PFSK-1 (cell line): ENCODE measurements at regions not wholly inside any gene's neighbourhood (a gene's known extent, or its start where the extent isn't known, plus 50 kb on each side); places are given as distances from the start of the nearest gene placed in this dataset.

Experiments used
- FOXP2 ChIP-seq: optimal IDR thresholded peaks from 2 replicates; pipeline ENCODE3; 2011; ENCODE audit warnings: borderline replicate concordance, control low read depth, inconsistent platforms; ENCODE audit not compliant: insufficient read depth; ENCODE audit errors: extremely low read length, extremely low read depth
- POLR2AphosphoS5 ChIP-seq: IDR thresholded peaks from 2 replicates; pipeline ENCODE4 v1.6.1; 2012; ENCODE audit warnings: low read depth, mild to moderate bottlenecking, control low read depth, low read length, moderate library complexity
- SIN3A ChIP-seq: IDR thresholded peaks from 2 replicates; pipeline ENCODE4 v1.6.1; 2012; ENCODE audit warnings: mild to moderate bottlenecking, low read length, moderate library complexity, borderline replicate concordance; ENCODE audit not compliant: insufficient read depth
- TAF1 ChIP-seq: IDR thresholded peaks from 2 replicates; pipeline ENCODE4 v1.6.1; 2012; ENCODE audit warnings: low read length, control low read depth, borderline replicate concordance; ENCODE audit not compliant: insufficient read depth
- TF ChIP-seq, protein P1 (sequence below), 2 experiments: IDR thresholded peaks; 2 replicates each; pipeline versions ENCODE4 v1.6.1 to v1.8.0; 2011 to 2012; ENCODE audit warnings: low read depth in 2 of 2, low read length in 2 of 2, control low read depth in 1 of 2, inconsistent platforms in 1 of 2, mild to moderate bottlenecking in 1 of 2, moderate library complexity in 1 of 2; ENCODE audit not compliant: insufficient read depth in 1 of 2

DNA sequence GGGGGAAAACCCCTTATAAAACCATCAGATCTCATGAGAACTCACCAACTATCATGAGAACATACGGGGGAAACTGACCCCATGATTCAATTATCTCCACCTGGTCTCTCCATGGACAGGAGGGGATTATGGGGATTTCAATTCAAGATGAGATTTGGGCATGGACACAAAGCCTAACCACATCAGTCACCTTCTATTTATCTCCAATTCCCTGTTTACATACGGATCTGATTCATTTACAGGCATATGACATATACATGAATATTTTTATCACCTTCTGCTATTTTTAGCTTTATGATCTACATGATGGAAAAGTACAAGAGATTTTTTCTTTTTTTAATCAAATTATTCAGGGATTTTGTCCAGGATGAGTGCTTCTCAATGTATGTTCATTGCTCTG lies 944.5 kb downstream of the REEP3 start:
- no peak for TF ChIP-seq FOXP2
- TF ChIP-seq, protein P1, sequence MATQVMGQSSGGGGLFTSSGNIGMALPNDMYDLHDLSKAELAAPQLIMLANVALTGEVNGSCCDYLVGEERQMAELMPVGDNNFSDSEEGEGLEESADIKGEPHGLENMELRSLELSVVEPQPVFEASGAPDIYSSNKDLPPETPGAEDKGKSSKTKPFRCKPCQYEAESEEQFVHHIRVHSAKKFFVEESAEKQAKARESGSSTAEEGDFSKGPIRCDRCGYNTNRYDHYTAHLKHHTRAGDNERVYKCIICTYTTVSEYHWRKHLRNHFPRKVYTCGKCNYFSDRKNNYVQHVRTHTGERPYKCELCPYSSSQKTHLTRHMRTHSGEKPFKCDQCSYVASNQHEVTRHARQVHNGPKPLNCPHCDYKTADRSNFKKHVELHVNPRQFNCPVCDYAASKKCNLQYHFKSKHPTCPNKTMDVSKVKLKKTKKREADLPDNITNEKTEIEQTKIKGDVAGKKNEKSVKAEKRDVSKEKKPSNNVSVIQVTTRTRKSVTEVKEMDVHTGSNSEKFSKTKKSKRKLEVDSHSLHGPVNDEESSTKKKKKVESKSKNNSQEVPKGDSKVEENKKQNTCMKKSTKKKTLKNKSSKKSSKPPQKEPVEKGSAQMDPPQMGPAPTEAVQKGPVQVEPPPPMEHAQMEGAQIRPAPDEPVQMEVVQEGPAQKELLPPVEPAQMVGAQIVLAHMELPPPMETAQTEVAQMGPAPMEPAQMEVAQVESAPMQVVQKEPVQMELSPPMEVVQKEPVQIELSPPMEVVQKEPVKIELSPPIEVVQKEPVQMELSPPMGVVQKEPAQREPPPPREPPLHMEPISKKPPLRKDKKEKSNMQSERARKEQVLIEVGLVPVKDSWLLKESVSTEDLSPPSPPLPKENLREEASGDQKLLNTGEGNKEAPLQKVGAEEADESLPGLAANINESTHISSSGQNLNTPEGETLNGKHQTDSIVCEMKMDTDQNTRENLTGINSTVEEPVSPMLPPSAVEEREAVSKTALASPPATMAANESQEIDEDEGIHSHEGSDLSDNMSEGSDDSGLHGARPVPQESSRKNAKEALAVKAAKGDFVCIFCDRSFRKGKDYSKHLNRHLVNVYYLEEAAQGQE (IDR thresholded peaks at IDR 0.05; ENCODE audit: insufficient read depth in 1 of 2, low read depth in 2 of 2, low read length in 2 of 2), result no peak
- no peak for TF ChIP-seq SIN3A
- TF ChIP-seq POLR2AphosphoS5, result no peak
- no peak for TF ChIP-seq TAF1

DNA sequence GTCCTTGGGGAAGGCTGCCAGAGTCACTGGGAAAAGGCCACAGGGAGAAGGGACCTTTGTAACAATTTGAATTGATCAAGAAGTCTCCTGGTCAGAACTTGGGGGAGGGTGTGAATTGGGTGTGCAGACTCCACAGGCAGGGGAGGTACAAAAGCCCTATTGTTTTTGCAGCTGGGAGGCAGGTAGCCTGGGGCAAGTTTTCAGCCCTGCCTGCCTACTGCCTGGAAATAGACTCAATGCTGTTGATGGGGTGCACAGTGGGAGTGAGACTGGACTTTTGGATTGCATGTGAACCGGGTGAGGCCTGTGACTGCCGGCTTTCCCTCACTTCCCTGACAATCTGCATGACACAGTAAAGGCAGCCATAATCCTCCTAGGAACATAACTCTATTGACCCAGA lies 947.0 kb downstream of the REEP3 start:
- no peak for TF ChIP-seq POLR2AphosphoS5
- TF ChIP-seq SIN3A, result no peak
- TF ChIP-seq FOXP2, result no peak
- TF ChIP-seq, protein P1 (IDR thresholded peaks at IDR 0.05; ENCODE audit: insufficient read depth in 1 of 2, low read depth in 2 of 2, low read length in 2 of 2), result no peak
- no peak for TF ChIP-seq TAF1

DNA sequence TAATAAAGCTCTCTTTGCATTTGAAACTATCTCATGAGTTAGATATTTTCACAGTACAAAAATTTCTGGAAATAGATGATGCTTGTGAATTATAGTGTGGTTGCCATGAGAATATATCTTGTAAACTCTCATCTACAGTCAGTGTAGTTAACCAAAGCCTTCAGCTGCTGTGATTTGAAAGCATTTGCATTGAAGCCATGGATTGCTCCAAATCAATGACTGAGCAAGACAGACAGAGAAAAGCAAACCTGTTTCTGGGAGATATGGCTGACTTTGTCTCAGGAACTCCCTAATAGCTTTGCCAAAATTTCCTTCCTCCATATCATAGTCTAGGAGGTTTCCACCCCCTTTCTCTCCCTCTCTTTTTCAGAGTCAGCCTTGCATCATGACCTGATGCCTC lies 955.3 kb downstream of the REEP3 start:
- no peak for TF ChIP-seq TAF1
- TF ChIP-seq, protein P1 (IDR thresholded peaks at IDR 0.05; ENCODE audit: insufficient read depth in 1 of 2, low read depth in 2 of 2, low read length in 2 of 2), result no peak
- TF ChIP-seq POLR2AphosphoS5, result no peak
- no peak for TF ChIP-seq SIN3A
- no peak for TF ChIP-seq FOXP2

DNA sequence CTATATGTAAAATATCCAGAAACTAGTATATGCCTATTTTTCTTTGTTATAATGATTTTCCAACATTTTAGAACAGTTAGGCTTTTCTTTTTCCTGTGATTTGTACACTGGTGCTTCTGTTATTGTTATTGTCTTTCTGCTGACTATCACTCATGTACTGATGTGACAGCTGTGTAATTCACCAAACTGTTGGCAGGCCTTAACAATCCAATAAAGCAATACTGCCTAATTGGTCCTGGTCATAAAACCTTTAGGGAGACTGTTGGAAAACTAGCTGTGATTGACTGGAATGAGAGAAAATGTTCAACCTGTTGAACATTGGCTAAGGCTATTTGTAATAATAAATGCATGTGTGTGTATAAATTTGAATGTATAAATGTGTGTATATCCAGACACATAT lies 956.6 kb downstream of the REEP3 start:
- TF ChIP-seq TAF1 (no peak), SIN3A (no peak), POLR2AphosphoS5 (no peak), FOXP2 (no peak)
- TF ChIP-seq, protein P1 (IDR thresholded peaks at IDR 0.05; ENCODE audit: insufficient read depth in 1 of 2, low read depth in 2 of 2, low read length in 2 of 2), result no peak

DNA sequence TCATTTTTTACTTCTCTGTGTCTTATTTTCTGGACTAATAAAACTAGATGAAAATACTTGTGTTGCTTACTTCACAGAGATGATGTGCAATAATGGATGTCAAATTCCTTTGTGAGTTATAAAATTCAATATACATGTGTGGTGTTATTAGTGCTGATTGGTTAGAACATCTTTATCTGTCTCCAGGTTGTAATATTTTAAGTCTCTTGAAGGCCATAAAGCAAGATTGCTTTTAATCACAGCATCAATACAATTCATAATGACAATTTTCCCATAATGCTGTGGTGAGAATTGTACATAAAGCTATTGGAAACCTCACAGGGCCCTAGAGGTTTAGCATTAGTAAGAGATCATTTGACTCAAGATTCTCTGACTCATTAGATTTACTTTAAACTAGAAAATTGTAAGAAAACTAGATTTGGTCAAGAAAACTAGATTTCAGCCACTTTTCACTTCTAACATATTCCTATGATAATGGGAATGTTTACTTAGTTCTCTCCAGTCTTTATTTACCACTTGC lies 963.7 kb downstream of the REEP3 start:
- TF ChIP-seq, protein P1 (IDR thresholded peaks at IDR 0.05; ENCODE audit: insufficient read depth in 1 of 2, low read depth in 2 of 2, low read length in 2 of 2), result no peak
- TF ChIP-seq POLR2AphosphoS5, result no peak
- TF ChIP-seq TAF1, result no peak
- TF ChIP-seq FOXP2, result no peak
- TF ChIP-seq SIN3A, result no peak
